Esophagus muscularis mucosa (tissue), 3 donors: ENCODE measurements at regions not wholly inside any gene's neighbourhood (a gene's known extent, or its start where the extent isn't known, plus 50 kb on each side); places are given as distances from the start of the nearest gene placed in this dataset.

ENCODE experiments used
- POLR2A ChIP-seq: fragments of 450-650 bp; IDR thresholded peaks from one replicate; pipeline ENCODE4 v1.6.1; 2017; ENCODE audit warnings: antibody characterized with exemption, moderate library complexity, mild to moderate bottlenecking, low read depth
- POLR2AphosphoS5 ChIP-seq, 2 donors: sonication (generic); formaldehyde crosslinking; IDR thresholded peaks; one replicate each; pipeline ENCODE4 v1.6.1; 2017; ENCODE audit warnings: antibody characterized with exemption in 2 of 2
- TF ChIP-seq, protein P1 (sequence below), 3 experiments: fragments of 200-600 bp in 2 of 3; fragments of 450-650 bp in 1 of 3; sonication (generic) in 2 of 3; IDR thresholded peaks; one replicate each; pipeline ENCODE4 v1.5.1; 2017 to 2019; ENCODE audit warnings: antibody characterized with exemption in 3 of 3, mild to moderate bottlenecking in 2 of 3, moderate library complexity in 1 of 3

DNA sequence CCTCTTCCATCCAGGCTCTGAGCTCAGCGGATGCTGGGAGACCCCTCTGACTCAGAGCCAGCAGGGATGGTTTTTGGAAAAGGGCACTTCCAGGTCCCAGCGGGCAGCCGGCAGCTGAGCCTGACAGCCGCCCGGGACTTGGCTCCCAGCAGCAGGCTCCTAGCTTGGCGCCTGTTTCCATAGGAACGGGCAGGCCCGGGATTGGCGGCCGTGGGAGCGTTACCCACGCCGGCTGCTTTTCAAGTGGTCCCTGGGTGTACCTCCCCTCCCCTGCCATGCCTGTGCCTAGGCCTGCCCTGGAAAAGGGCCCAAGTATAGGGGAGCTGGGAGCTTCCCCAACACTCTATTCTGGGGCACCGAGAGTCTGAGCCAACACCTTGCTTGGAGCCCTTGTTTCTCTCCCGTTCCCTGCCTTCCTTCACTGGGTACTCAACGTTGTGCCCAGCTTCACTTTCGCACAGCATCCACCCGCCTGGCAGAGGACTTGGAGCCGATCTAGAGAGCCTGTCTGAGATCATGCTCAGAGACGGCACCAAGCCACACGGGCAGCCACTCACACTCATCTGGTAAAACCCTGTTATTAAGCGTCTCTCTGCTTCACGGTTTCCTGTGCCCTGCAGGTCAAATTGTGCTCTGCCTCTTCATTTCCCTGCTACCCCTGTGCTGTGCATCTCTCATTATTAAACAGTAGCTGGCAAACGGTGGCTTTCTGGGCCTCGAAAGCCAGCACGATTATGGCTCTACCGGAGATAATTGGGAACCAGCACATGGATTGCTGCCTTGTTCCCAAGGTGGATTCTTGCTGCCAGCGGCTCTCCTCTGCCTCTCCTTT lies 521.5 kb downstream of the BCOR start:
- TF ChIP-seq POLR2A = no peak
- TF ChIP-seq, protein P1, sequence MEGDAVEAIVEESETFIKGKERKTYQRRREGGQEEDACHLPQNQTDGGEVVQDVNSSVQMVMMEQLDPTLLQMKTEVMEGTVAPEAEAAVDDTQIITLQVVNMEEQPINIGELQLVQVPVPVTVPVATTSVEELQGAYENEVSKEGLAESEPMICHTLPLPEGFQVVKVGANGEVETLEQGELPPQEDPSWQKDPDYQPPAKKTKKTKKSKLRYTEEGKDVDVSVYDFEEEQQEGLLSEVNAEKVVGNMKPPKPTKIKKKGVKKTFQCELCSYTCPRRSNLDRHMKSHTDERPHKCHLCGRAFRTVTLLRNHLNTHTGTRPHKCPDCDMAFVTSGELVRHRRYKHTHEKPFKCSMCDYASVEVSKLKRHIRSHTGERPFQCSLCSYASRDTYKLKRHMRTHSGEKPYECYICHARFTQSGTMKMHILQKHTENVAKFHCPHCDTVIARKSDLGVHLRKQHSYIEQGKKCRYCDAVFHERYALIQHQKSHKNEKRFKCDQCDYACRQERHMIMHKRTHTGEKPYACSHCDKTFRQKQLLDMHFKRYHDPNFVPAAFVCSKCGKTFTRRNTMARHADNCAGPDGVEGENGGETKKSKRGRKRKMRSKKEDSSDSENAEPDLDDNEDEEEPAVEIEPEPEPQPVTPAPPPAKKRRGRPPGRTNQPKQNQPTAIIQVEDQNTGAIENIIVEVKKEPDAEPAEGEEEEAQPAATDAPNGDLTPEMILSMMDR (IDR thresholded peaks at IDR 0.05) = no peak
- no peak for TF ChIP-seq POLR2AphosphoS5 (IDR thresholded peaks at IDR 0.05)
